OCI-LY1 (cell line): ENCODE measurements at regions not wholly inside any gene's neighbourhood (a gene's known extent, or its start where the extent isn't known, plus 50 kb on each side); places are given as distances from the start of the nearest gene placed in this dataset.

ENCODE experiments used
- H2AFZ ChIP-seq: fragments of 200-600 bp; sonication (generic), shearing (Covaris generic); 2 replicates; pipeline ENCODE4 v1.6.0; 2014; ENCODE audit warnings: antibody characterized with exemption, mild to moderate bottlenecking, low read length
- H3F3A ChIP-seq: fragments of 200-600 bp; sonication (generic), shearing (Covaris generic); 2 replicates; pipeline ENCODE4 v1.6.0; 2014; ENCODE audit warnings: mild to moderate bottlenecking, antibody characterized with exemption, low read length, moderate library complexity; ENCODE audit not compliant: insufficient read depth
- H3K27ac ChIP-seq: fragments of 200-600 bp; sonication (generic); 2 replicates; pipeline ENCODE4 v1.5.1; 2014; ENCODE audit warnings: low read length, mixed run types, mild to moderate bottlenecking, low read depth; ENCODE audit not compliant: poor library complexity, severe bottlenecking
- H3K27me3 ChIP-seq: fragments of 200-600 bp; sonication (generic); 2 replicates; pipeline ENCODE4 v1.6.0; 2014; ENCODE audit warnings: antibody characterized with exemption, mild to moderate bottlenecking, low read length, moderate library complexity; ENCODE audit not compliant: insufficient read depth
- H3K36me3 ChIP-seq: fragments of 200-600 bp; sonication (generic); 2 replicates; pipeline ENCODE4 v1.6.1; 2014; ENCODE audit warnings: mild to moderate bottlenecking, antibody characterized with exemption, low read length, moderate library complexity, mixed read lengths; ENCODE audit not compliant: insufficient read depth
- H3K4me1 ChIP-seq: fragments of 200-600 bp; sonication (generic); 2 replicates; pipeline ENCODE4 v1.5.1; 2014; ENCODE audit warnings: mild to moderate bottlenecking, low read length, moderate library complexity; ENCODE audit not compliant: insufficient read depth, severe bottlenecking
- H3K4me2 ChIP-seq: fragments of 200-600 bp; sonication (generic), shearing (Covaris generic); 2 replicates; pipeline ENCODE4 v1.6.1; 2014; ENCODE audit warnings: low read length
- H3K4me3 ChIP-seq: fragments of 200-600 bp; sonication (generic); 2 replicates; pipeline ENCODE4 v1.5.1; 2014; ENCODE audit warnings: low read length, low read depth, mild to moderate bottlenecking, mixed read lengths; ENCODE audit not compliant: poor library complexity, severe bottlenecking
- H3K79me2 ChIP-seq: fragments of 200-600 bp; shearing (Covaris generic); 2 replicates; pipeline ENCODE4 v1.6.1; 2016; ENCODE audit warnings: mixed run types, low read length, mixed read lengths; ENCODE audit not compliant: insufficient read depth
- H3K9ac ChIP-seq: fragments of 200-600 bp; sonication (generic), shearing (Covaris generic); 2 replicates; pipeline ENCODE4 v1.6.1; 2014; ENCODE audit warnings: mild to moderate bottlenecking, low read length, mixed read lengths
- H3K9me2 ChIP-seq: fragments of 200-600 bp; sonication (generic), shearing (Covaris generic); 2 replicates; pipeline ENCODE4 v1.6.1; 2014; ENCODE audit warnings: low read depth, mild to moderate bottlenecking, low read length, mixed read lengths
- H3K9me3 ChIP-seq: fragments of 200-600 bp; shearing (Covaris generic); 2 replicates; pipeline ENCODE4 v1.6.1; 2014; ENCODE audit warnings: low read length, mixed read lengths
- H4K20me1 ChIP-seq: fragments of 200-600 bp; sonication (generic), shearing (Covaris generic); 2 replicates; pipeline ENCODE4 v1.6.0; 2016; ENCODE audit warnings: mild to moderate bottlenecking, low read length; ENCODE audit not compliant: insufficient read depth
- CTCF ChIP-seq: fragments of 200-600 bp; sonication (generic), shearing (Covaris generic); IDR thresholded peaks from 2 replicates; pipeline ENCODE4 v1.5.1; 2017; ENCODE audit warnings: mild to moderate bottlenecking, antibody characterized with exemption, low read length, moderate library complexity, mixed read lengths
- EZH2 ChIP-seq: fragments of 200-600 bp; sonication (generic), shearing (Covaris generic); IDR thresholded peaks from 2 replicates; pipeline ENCODE4 v1.8.0; 2017; ENCODE audit warnings: borderline replicate concordance, mixed run types, mild to moderate bottlenecking, antibody characterized with exemption, low read length, moderate library complexity, mixed read lengths

- Histone ChIP-seq H3K9me2 (no peaks in the 10 kb centered on the region), H3F3A (no peaks in the 10 kb centered on the region), H4K20me1 (no peaks in the 10 kb centered on the region), H2AFZ (no peak overlapping the region), H3K9me3 (no peaks in the 10 kb centered on the region), H3K27me3 (no peaks in the 10 kb centered on the region), H3K36me3 (no peaks in the 10 kb centered on the region), H3K27ac (no peak overlapping the region), H3K4me2 (no peak overlapping the region), H3K4me3 (no peak overlapping the region), H3K79me2 (no peaks in the 10 kb centered on the region), H3K4me1 (no peaks in the 10 kb centered on the region), H3K9ac (no peak overlapping the region)
- TF ChIP-seq CTCF (no peak), EZH2 (no peak)
These were observed 581.6 kb downstream of the GALC start for GRCh38 chr14:87411370-87411769.

GRCh38 chr14:87409393-87409792 lies 583.6 kb downstream of the GALC start:
- no peak overlapping the region for H3K4me2 ChIP-seq
- no peaks in the 10 kb centered on the region for H3K4me1 ChIP-seq
- no peaks in the 10 kb centered on the region for H3K79me2 ChIP-seq
- H3K27ac ChIP-seq, result no peak overlapping the region
- H3K9me3 ChIP-seq, result no peaks in the 10 kb centered on the region
- no peaks in the 10 kb centered on the region for H3K36me3 ChIP-seq
- no peaks in the 10 kb centered on the region for H3K27me3 ChIP-seq
- no peaks in the 10 kb centered on the region for H3F3A ChIP-seq
- no peaks in the 10 kb centered on the region for H3K9me2 ChIP-seq
- no peak overlapping the region for H2AFZ ChIP-seq
- H3K4me3 ChIP-seq, result no peak overlapping the region
- no peak for TF ChIP-seq EZH2
- no peaks in the 10 kb centered on the region for H4K20me1 ChIP-seq
- no peak overlapping the region for H3K9ac ChIP-seq

- Histone ChIP-seq H3F3A (no peaks in the 10 kb centered on the region), H3K27me3 (no peaks in the 10 kb centered on the region), H3K9ac (no peak overlapping the region), H3K9me2 (no peaks in the 10 kb centered on the region), H3K36me3 (no peaks in the 10 kb centered on the region), H3K9me3 (no peaks in the 10 kb centered on the region), H3K4me1 (no peaks in the 10 kb centered on the region), H3K4me2 (no peak overlapping the region), H2AFZ (no peak overlapping the region), H3K4me3 (no peak overlapping the region), H3K79me2 (no peaks in the 10 kb centered on the region), H4K20me1 (no peaks in the 10 kb centered on the region), H3K27ac (no peak overlapping the region)
- TF ChIP-seq EZH2 (no peak), CTCF (no peak)
These were observed 585.6 kb downstream of the GALC start for GRCh38 chr14:87407344-87407743.

- TF ChIP-seq CTCF (no peak), EZH2 (no peak)
- H3K9me2 ChIP-seq, result no peaks in the 10 kb centered on the region
- no peaks in the 10 kb centered on the region for H3K79me2 ChIP-seq
- no peaks in the 10 kb centered on the region for H3K4me1 ChIP-seq
- H4K20me1 ChIP-seq, result no peaks in the 10 kb centered on the region
- H3K36me3 ChIP-seq, result no peaks in the 10 kb centered on the region
- H3K27ac ChIP-seq, result no peak overlapping the region
- no peaks in the 10 kb centered on the region for H3K27me3 ChIP-seq
- no peak overlapping the region for H3K4me3 ChIP-seq
- H3K4me2 ChIP-seq, result no peak overlapping the region
- H3K9me3 ChIP-seq, result no peaks in the 10 kb centered on the region
- H3F3A ChIP-seq, result no peaks in the 10 kb centered on the region
- H2AFZ ChIP-seq, result no peak overlapping the region
- no peak overlapping the region for H3K9ac ChIP-seq
These were observed 587.4 kb downstream of the GALC start for GRCh38 chr14:87405563-87405962.
